NT2/D1 (cell line): ENCODE measurements at regions not wholly inside any gene's neighbourhood (a gene's known extent, or its start where the extent isn't known, plus 50 kb on each side); places are given as distances from the start of the nearest gene placed in this dataset.

ENCODE experiments used
- SUZ12 ChIP-seq: IDR thresholded peaks from 2 replicates; pipeline ENCODE4 v1.6.1; 2011; ENCODE audit not compliant: insufficient read length, insufficient read depth; ENCODE audit errors: extremely low read depth
- YY1 ChIP-seq: IDR thresholded peaks from 2 replicates; pipeline ENCODE4 v1.6.1; 2011; ENCODE audit not compliant: insufficient read length, insufficient read depth
- ZNF274 ChIP-seq: IDR thresholded peaks from 2 replicates; pipeline ENCODE4 v1.6.1; 2011; ENCODE audit warnings: mild to moderate bottlenecking, low read depth, low read length

DNA sequence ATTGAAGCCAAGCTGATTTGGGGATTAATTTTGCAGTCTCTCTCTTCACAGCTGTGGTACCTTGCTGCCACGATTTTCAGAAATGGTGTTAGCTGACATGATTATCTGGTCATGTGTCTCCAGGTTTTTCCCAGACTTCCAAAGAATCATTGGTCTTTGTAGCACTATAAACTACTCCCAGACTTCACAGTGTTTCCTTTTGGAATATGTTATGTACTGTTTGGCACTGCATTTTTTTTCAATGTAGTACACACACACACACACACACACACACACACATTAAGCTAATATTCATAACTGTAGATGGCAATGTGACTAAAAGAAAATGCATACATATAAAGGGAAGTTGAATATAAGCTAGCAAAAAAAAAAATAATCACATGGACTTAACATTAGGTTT lies 856.6 kb upstream of the SPRY2 start:
- TF ChIP-seq SUZ12 (no peak), YY1 (no peak), ZNF274 (no peak)
